ENCODE measurements at regions not wholly inside any gene's neighbourhood (a gene's known extent, or its start where the extent isn't known, plus 50 kb on each side); places are given as distances from the start of the nearest gene placed in this dataset.

GRCh38 chr1:117812869-117813511 is 116.4 kb downstream of the GDAP2 start:
- no TSS peak for BruUV-seq (replicated peaks)
- no peak for DNase-seq (ENCODE audit: low spot score)
- Histone ChIP-seq H3K36me3 (ENCODE audit: insufficient read depth, low read length, poor library complexity, severe bottlenecking) (no peaks in the 10 kb centered on the region), H3K4me1 (ENCODE audit: insufficient read depth, low read length, poor library complexity, severe bottlenecking) (no peaks in the 10 kb centered on the region), H3K4me3 (ENCODE audit: low read depth, low read length, poor library complexity, severe bottlenecking) (no peak overlapping the region), H3K27ac (ENCODE audit: low read depth, low read length, poor library complexity, severe bottlenecking) (no peak overlapping the region), H3K27me3 (replicated peaks; ENCODE audit: insufficient read depth, low read depth, low read length, poor library complexity) (peaks cover 5% of the 10 kb centered on the region), H3K9me3 (ENCODE audit: low read depth, low read length, poor library complexity, severe bottlenecking) (no peaks in the 10 kb centered on the region)
- CTCF ChIA-PET, result no interaction called here
- TF ChIP-seq, protein P1, sequence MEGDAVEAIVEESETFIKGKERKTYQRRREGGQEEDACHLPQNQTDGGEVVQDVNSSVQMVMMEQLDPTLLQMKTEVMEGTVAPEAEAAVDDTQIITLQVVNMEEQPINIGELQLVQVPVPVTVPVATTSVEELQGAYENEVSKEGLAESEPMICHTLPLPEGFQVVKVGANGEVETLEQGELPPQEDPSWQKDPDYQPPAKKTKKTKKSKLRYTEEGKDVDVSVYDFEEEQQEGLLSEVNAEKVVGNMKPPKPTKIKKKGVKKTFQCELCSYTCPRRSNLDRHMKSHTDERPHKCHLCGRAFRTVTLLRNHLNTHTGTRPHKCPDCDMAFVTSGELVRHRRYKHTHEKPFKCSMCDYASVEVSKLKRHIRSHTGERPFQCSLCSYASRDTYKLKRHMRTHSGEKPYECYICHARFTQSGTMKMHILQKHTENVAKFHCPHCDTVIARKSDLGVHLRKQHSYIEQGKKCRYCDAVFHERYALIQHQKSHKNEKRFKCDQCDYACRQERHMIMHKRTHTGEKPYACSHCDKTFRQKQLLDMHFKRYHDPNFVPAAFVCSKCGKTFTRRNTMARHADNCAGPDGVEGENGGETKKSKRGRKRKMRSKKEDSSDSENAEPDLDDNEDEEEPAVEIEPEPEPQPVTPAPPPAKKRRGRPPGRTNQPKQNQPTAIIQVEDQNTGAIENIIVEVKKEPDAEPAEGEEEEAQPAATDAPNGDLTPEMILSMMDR (conservative IDR thresholded peaks at IDR 0.05; ENCODE audit: low read depth, low read length), result no peak
- no peak for TF ChIP-seq EZH2 (IDR thresholded peaks at IDR 0.05; ENCODE audit: borderline replicate concordance, low read depth, low read length, poor library complexity, severe bottlenecking)
- intact Hi-C loops (cut with micrococcal nuclease; ENCODE audit: unreplicated experiment), result no loop called here
- POLR2A ChIA-PET (ENCODE audit: low non-redundant PET), result no interaction called here
